ENCODE measurements at regions not wholly inside any gene's neighbourhood (a gene's known extent, or its start where the extent isn't known, plus 50 kb on each side); places are given as distances from the start of the nearest gene placed in this dataset.
A peak's percentile ranks its signal among the peaks of the same experiment; 100 is the strongest.

- Histone ChIP-seq H3K4me3 (ENCODE audit: low read depth, low read length) (no peak overlapping the region), H3K36me3 (ENCODE audit: control insufficient read depth in 1 of 2, insufficient read depth in 2 of 2, low read length in 2 of 2) (no peaks in the 10 kb centered on the region), H2BK5ac (ENCODE audit: low read depth, low read length, poor library complexity) (no peak overlapping the region), H3K9ac (ENCODE audit: low read length) (no peak overlapping the region), H3K23ac (ENCODE audit: low read length) (no peak overlapping the region), H3K79me1 (ENCODE audit: low read length) (no peaks in the 10 kb centered on the region), H3K4me1 (ENCODE audit: control insufficient read depth in 1 of 2, insufficient read depth in 2 of 2, low read length in 2 of 2) (no peaks in the 10 kb centered on the region), H3K79me2 (ENCODE audit: control insufficient read depth, insufficient read depth, low read length, poor library complexity) (no peaks in the 10 kb centered on the region), H3K27ac (ENCODE audit: low read depth, low read length) (no peak overlapping the region), H2AK5ac (ENCODE audit: low read length) (no peak overlapping the region), H3K14ac (ENCODE audit: low read length) (no peak overlapping the region), H3K9me3 (ENCODE audit: insufficient read depth, low read depth, low read length) (no peaks in the 10 kb centered on the region), H3K4me2 (ENCODE audit: low read length) (no peak overlapping the region), H2AFZ (ENCODE audit: insufficient read depth, low read length, poor library complexity) (no peak overlapping the region), H4K91ac (ENCODE audit: low read depth, low read length) (no peak overlapping the region), H4K8ac (ENCODE audit: low read depth, low read length) (no peak overlapping the region), H3K27me3 (ENCODE audit: insufficient read depth, low read length) (no peaks in the 10 kb centered on the region), H3K18ac (ENCODE audit: low read length) (no peak overlapping the region), H3K4ac (ENCODE audit: low read depth, low read length) (no peak overlapping the region), H2BK12ac (ENCODE audit: low read length) (no peak overlapping the region), H2BK120ac (ENCODE audit: insufficient read depth, low read length, poor library complexity) (no peak overlapping the region), H4K12ac (ENCODE audit: low read depth, low read length) (no peak overlapping the region)
- no CpG with 5 or more reads among the region's 2 CpGs for WGBS (ENCODE audit: extremely low coverage, insufficient coverage, insufficient read length)
- no peak for DNase-seq
Measured at GRCh38 chr5:166746506-166746905, 1544.9 kb upstream of the WWC1 start.

GRCh38 chr5:166750376-166750775 lies 1541.1 kb upstream of the WWC1 start:
- H3K9ac ChIP-seq (ENCODE audit: low read length) = no peak overlapping the region
- H3K27ac ChIP-seq (ENCODE audit: low read depth, low read length) = no peak overlapping the region
- no peak overlapping the region for H2AFZ ChIP-seq (ENCODE audit: insufficient read depth, low read length, poor library complexity)
- no peaks in the 10 kb centered on the region for H3K9me3 ChIP-seq (ENCODE audit: insufficient read depth, low read depth, low read length)
- H3K4me3 ChIP-seq (ENCODE audit: low read depth, low read length) = no peak overlapping the region
- no peak for DNase-seq
- no peaks in the 10 kb centered on the region for H3K27me3 ChIP-seq (ENCODE audit: insufficient read depth, low read length)
- no peak overlapping the region for H2BK12ac ChIP-seq (ENCODE audit: low read length)
- H3K18ac ChIP-seq (ENCODE audit: low read length) = no peak overlapping the region
- no peak overlapping the region for H4K91ac ChIP-seq (ENCODE audit: low read depth, low read length)
- H3K79me1 ChIP-seq (ENCODE audit: low read length) = no peaks in the 10 kb centered on the region
- H3K36me3 ChIP-seq (ENCODE audit: control insufficient read depth in 1 of 2, insufficient read depth in 2 of 2, low read length in 2 of 2) = no peaks in the 10 kb centered on the region
- no peaks in the 10 kb centered on the region for H3K79me2 ChIP-seq (ENCODE audit: control insufficient read depth, insufficient read depth, low read length, poor library complexity)
- H4K12ac ChIP-seq (ENCODE audit: low read depth, low read length) = no peak overlapping the region
- no peak overlapping the region for H3K4ac ChIP-seq (ENCODE audit: low read depth, low read length)
- H4K8ac ChIP-seq (ENCODE audit: low read depth, low read length) = no peak overlapping the region
- no peak overlapping the region for H2BK5ac ChIP-seq (ENCODE audit: low read depth, low read length, poor library complexity)
- no peak overlapping the region for H3K14ac ChIP-seq (ENCODE audit: low read length)
- H3K4me2 ChIP-seq (ENCODE audit: low read length) = no peak overlapping the region
- no peak overlapping the region for H3K23ac ChIP-seq (ENCODE audit: low read length)
- H2AK5ac ChIP-seq (ENCODE audit: low read length) = no peak overlapping the region
- H3K4me1 ChIP-seq (ENCODE audit: control insufficient read depth in 1 of 2, insufficient read depth in 2 of 2, low read length in 2 of 2) = no peaks in the 10 kb centered on the region
- H2BK120ac ChIP-seq (ENCODE audit: insufficient read depth, low read length, poor library complexity) = no peak overlapping the region

DNA sequence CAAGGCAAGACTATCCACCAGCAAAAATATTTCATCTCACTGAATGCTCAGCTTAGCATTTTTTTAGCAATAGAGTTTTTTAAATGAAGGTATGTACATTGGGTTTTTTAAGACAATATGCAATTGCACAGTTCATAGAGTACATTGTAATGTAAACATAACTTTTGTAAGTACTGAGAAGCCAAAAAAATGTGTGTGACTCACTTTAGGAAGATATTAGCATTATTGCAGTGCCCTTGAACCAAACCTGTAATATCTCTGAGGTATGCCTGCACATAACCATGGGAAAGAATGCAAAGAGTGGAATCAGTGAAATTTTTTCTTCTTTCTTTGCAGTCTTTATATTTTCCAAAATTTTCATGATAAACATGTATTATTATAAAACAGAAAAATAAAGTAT lies 1533.3 kb upstream of the WWC1 start:
- Histone ChIP-seq H3K14ac (ENCODE audit: low read length) (no peak overlapping the region), H2AK5ac (ENCODE audit: low read length) (no peak overlapping the region), H3K4me1 (ENCODE audit: control insufficient read depth in 1 of 2, insufficient read depth in 2 of 2, low read length in 2 of 2) (no peaks in the 10 kb centered on the region), H3K79me2 (ENCODE audit: control insufficient read depth, insufficient read depth, low read length, poor library complexity) (no peaks in the 10 kb centered on the region), H3K36me3 (ENCODE audit: control insufficient read depth in 1 of 2, insufficient read depth in 2 of 2, low read length in 2 of 2) (no peaks in the 10 kb centered on the region), H2BK5ac (ENCODE audit: low read depth, low read length, poor library complexity) (no peak overlapping the region), H2BK12ac (ENCODE audit: low read length) (no peak overlapping the region), H3K23ac (ENCODE audit: low read length) (no peak overlapping the region), H2BK120ac (ENCODE audit: insufficient read depth, low read length, poor library complexity) (no peak overlapping the region), H3K4ac (ENCODE audit: low read depth, low read length) (no peak overlapping the region), H2AFZ (ENCODE audit: insufficient read depth, low read length, poor library complexity) (no peak overlapping the region), H3K79me1 (ENCODE audit: low read length) (no peaks in the 10 kb centered on the region), H4K8ac (ENCODE audit: low read depth, low read length) (no peak overlapping the region), H4K91ac (ENCODE audit: low read depth, low read length) (no peak overlapping the region), H3K27me3 (ENCODE audit: insufficient read depth, low read length) (no peaks in the 10 kb centered on the region), H3K9ac (ENCODE audit: low read length) (no peak overlapping the region), H4K12ac (ENCODE audit: low read depth, low read length) (no peak overlapping the region), H3K4me2 (ENCODE audit: low read length) (no peak overlapping the region), H3K18ac (ENCODE audit: low read length) (no peak overlapping the region), H3K9me3 (ENCODE audit: insufficient read depth, low read depth, low read length) (no peaks in the 10 kb centered on the region), H3K27ac (ENCODE audit: low read depth, low read length) (no peak overlapping the region), H3K4me3 (ENCODE audit: low read depth, low read length) (no peak overlapping the region)
- DNase-seq = peak in 1 of 2 donors; percentile 9

- Histone ChIP-seq H3K9me3 (ENCODE audit: insufficient read depth, low read depth, low read length) (no peaks in the 10 kb centered on the region), H3K79me1 (ENCODE audit: low read length) (no peaks in the 10 kb centered on the region), H3K36me3 (ENCODE audit: control insufficient read depth in 1 of 2, insufficient read depth in 2 of 2, low read length in 2 of 2) (no peaks in the 10 kb centered on the region), H4K91ac (ENCODE audit: low read depth, low read length) (no peak overlapping the region), H3K4me3 (ENCODE audit: low read depth, low read length) (no peak overlapping the region), H3K27ac (ENCODE audit: low read depth, low read length) (no peak overlapping the region), H2BK5ac (ENCODE audit: low read depth, low read length, poor library complexity) (no peak overlapping the region), H3K23ac (ENCODE audit: low read length) (no peak overlapping the region), H4K8ac (ENCODE audit: low read depth, low read length) (no peak overlapping the region), H3K4me1 (ENCODE audit: control insufficient read depth in 1 of 2, insufficient read depth in 2 of 2, low read length in 2 of 2) (no peaks in the 10 kb centered on the region), H3K9ac (ENCODE audit: low read length) (no peak overlapping the region), H3K4ac (ENCODE audit: low read depth, low read length) (no peak overlapping the region), H3K27me3 (ENCODE audit: insufficient read depth, low read length) (no peaks in the 10 kb centered on the region), H2BK12ac (ENCODE audit: low read length) (no peak overlapping the region), H3K18ac (ENCODE audit: low read length) (no peak overlapping the region), H3K79me2 (ENCODE audit: control insufficient read depth, insufficient read depth, low read length, poor library complexity) (no peaks in the 10 kb centered on the region), H3K4me2 (ENCODE audit: low read length) (no peak overlapping the region), H3K14ac (ENCODE audit: low read length) (no peak overlapping the region), H2BK120ac (ENCODE audit: insufficient read depth, low read length, poor library complexity) (no peak overlapping the region), H2AK5ac (ENCODE audit: low read length) (no peak overlapping the region), H2AFZ (ENCODE audit: insufficient read depth, low read length, poor library complexity) (no peak overlapping the region), H4K12ac (ENCODE audit: low read depth, low read length) (no peak overlapping the region)
- no CpG with 5 or more reads among the region's 5 CpGs for WGBS (ENCODE audit: extremely low coverage, insufficient coverage, insufficient read length)
- no peak for DNase-seq
Measured at GRCh38 chr5:166767858-166768257, 1523.6 kb upstream of the WWC1 start.

GRCh38 chr5:166768536-166768935 lies 1522.9 kb upstream of the WWC1 start:
- no peak overlapping the region for H4K12ac ChIP-seq (ENCODE audit: low read depth, low read length)
- no peak overlapping the region for H3K18ac ChIP-seq (ENCODE audit: low read length)
- no peak overlapping the region for H3K4me3 ChIP-seq (ENCODE audit: low read depth, low read length)
- no peak overlapping the region for H3K4ac ChIP-seq (ENCODE audit: low read depth, low read length)
- no peaks in the 10 kb centered on the region for H3K36me3 ChIP-seq (ENCODE audit: control insufficient read depth in 1 of 2, insufficient read depth in 2 of 2, low read length in 2 of 2)
- no peak overlapping the region for H3K14ac ChIP-seq (ENCODE audit: low read length)
- H2AK5ac ChIP-seq (ENCODE audit: low read length) = no peak overlapping the region
- H3K9me3 ChIP-seq (ENCODE audit: insufficient read depth, low read depth, low read length) = no peaks in the 10 kb centered on the region
- H2BK5ac ChIP-seq (ENCODE audit: low read depth, low read length, poor library complexity) = no peak overlapping the region
- H2BK12ac ChIP-seq (ENCODE audit: low read length) = no peak overlapping the region
- no peak overlapping the region for H2BK120ac ChIP-seq (ENCODE audit: insufficient read depth, low read length, poor library complexity)
- no peaks in the 10 kb centered on the region for H3K4me1 ChIP-seq (ENCODE audit: control insufficient read depth in 1 of 2, insufficient read depth in 2 of 2, low read length in 2 of 2)
- H3K9ac ChIP-seq (ENCODE audit: low read length) = no peak overlapping the region
- no peaks in the 10 kb centered on the region for H3K79me2 ChIP-seq (ENCODE audit: control insufficient read depth, insufficient read depth, low read length, poor library complexity)
- H4K8ac ChIP-seq (ENCODE audit: low read depth, low read length) = no peak overlapping the region
- H2AFZ ChIP-seq (ENCODE audit: insufficient read depth, low read length, poor library complexity) = no peak overlapping the region
- no peak overlapping the region for H4K91ac ChIP-seq (ENCODE audit: low read depth, low read length)
- no peak for DNase-seq
- no peaks in the 10 kb centered on the region for H3K27me3 ChIP-seq (ENCODE audit: insufficient read depth, low read length)
- no peaks in the 10 kb centered on the region for H3K79me1 ChIP-seq (ENCODE audit: low read length)
- no peak overlapping the region for H3K27ac ChIP-seq (ENCODE audit: low read depth, low read length)
- WGBS (ENCODE audit: extremely low coverage, insufficient coverage, insufficient read length) = no CpG with 5 or more reads among the region's 2 CpGs
- no peak overlapping the region for H3K4me2 ChIP-seq (ENCODE audit: low read length)
- no peak overlapping the region for H3K23ac ChIP-seq (ENCODE audit: low read length)

Measured in trophoblast cell (in vitro differentiated cells and primary cell).